Tibial nerve (tissue), 4 donors: ENCODE measurements at regions not wholly inside any gene's neighbourhood (a gene's known extent, or its start where the extent isn't known, plus 50 kb on each side); places are given as distances from the start of the nearest gene placed in this dataset.

Source experiments
- CTCF ChIP-seq, 5 experiments: fragments of 200-600 bp in 3 of 5; fragments of 450-650 bp in 2 of 5; sonication (generic) in 3 of 5; IDR thresholded peaks; one replicate each; pipeline ENCODE4 v1.5.1; 2016 to 2019; ENCODE audit warnings: antibody characterized with exemption in 5 of 5, mild to moderate bottlenecking in 3 of 5, moderate library complexity in 2 of 5
- EP300 ChIP-seq, 2 donors: sonication (generic); formaldehyde crosslinking; IDR thresholded peaks; one replicate each; pipeline ENCODE4 v1.6.1; 2017; ENCODE audit warnings: antibody characterized with exemption in 2 of 2, mild to moderate bottlenecking in 1 of 2
- POLR2A ChIP-seq, 2 donors: fragments of 450-650 bp; IDR thresholded peaks; one replicate each; pipeline ENCODE4 v1.6.1; 2017; ENCODE audit warnings: antibody characterized with exemption in 2 of 2, mild to moderate bottlenecking in 2 of 2, moderate library complexity in 2 of 2

GRCh38 chr6:137690721-137691120 lies 176.3 kb upstream of the TNFAIP3 start:
- TF ChIP-seq CTCF (IDR thresholded peaks at IDR 0.05) (no peak), EP300 (IDR thresholded peaks at IDR 0.05) (no peak), POLR2A (IDR thresholded peaks at IDR 0.05) (no peak)
